ENCODE measurements at regions not wholly inside any gene's neighbourhood (a gene's known extent, or its start where the extent isn't known, plus 50 kb on each side); places are given as distances from the start of the nearest gene placed in this dataset.
"Not testable (repeated sequence)": the region's sequence is repeated elsewhere in the genome, so short reads cannot be mapped to it uniquely, and the experiment has no call there.

GRCh38 chr6:81023709-81024108, 728.8 kb downstream of the TENT5A start:
- H3F3A ChIP-seq (ENCODE audit: insufficient read depth, low read length) = no peaks in the 10 kb centered on the region
- H3K9me3 ChIP-seq (ENCODE audit: low read length) = peaks cover 5% of the 10 kb centered on the region; the same call in 1 of the 2 replicates
- no peaks in the 10 kb centered on the region for H3K79me2 ChIP-seq (ENCODE audit: insufficient read depth, low read length)
- no peaks in the 10 kb centered on the region for H3K9me2 ChIP-seq (ENCODE audit: low read depth, low read length)
- H3K27ac ChIP-seq (ENCODE audit: low read depth, low read length, poor library complexity, severe bottlenecking) = no peak overlapping the region
- H3K4me3 ChIP-seq (ENCODE audit: low read depth, low read length, poor library complexity, severe bottlenecking) = no peak overlapping the region
- no peaks in the 10 kb centered on the region for H3K36me3 ChIP-seq (ENCODE audit: insufficient read depth, low read length)
- TF ChIP-seq CTCF (IDR thresholded peaks at IDR 0.05; ENCODE audit: low read length) (no peak), EZH2 (IDR thresholded peaks at IDR 0.05; ENCODE audit: borderline replicate concordance, low read length) (no peak)
- no peaks in the 10 kb centered on the region for H4K20me1 ChIP-seq (ENCODE audit: insufficient read depth, low read length)
- H3K27me3 ChIP-seq (ENCODE audit: insufficient read depth, low read length) = no peaks in the 10 kb centered on the region
- no peaks in the 10 kb centered on the region for H3K4me1 ChIP-seq (ENCODE audit: insufficient read depth, low read length, severe bottlenecking)
- no peak overlapping the region for H3K4me2 ChIP-seq (ENCODE audit: low read length)
- no peak overlapping the region for H3K9ac ChIP-seq (ENCODE audit: low read length)
- no peak overlapping the region for H2AFZ ChIP-seq (ENCODE audit: low read length)

- Histone ChIP-seq H3K79me2 (ENCODE audit: insufficient read depth, low read length) (no peaks in the 10 kb centered on the region), H3K9me2 (ENCODE audit: low read depth, low read length) (no peaks in the 10 kb centered on the region), H3K4me3 (ENCODE audit: low read depth, low read length, poor library complexity, severe bottlenecking) (no peak overlapping the region), H3K27me3 (ENCODE audit: insufficient read depth, low read length) (no peaks in the 10 kb centered on the region), H2AFZ (ENCODE audit: low read length) (no peak overlapping the region), H3K27ac (ENCODE audit: low read depth, low read length, poor library complexity, severe bottlenecking) (no peak overlapping the region), H3K36me3 (ENCODE audit: insufficient read depth, low read length) (no peaks in the 10 kb centered on the region), H3K9me3 (ENCODE audit: low read length) (peaks cover 5% of the 10 kb centered on the region; the same call in 1 of the 2 replicates), H3K9ac (ENCODE audit: low read length) (no peak overlapping the region), H3F3A (ENCODE audit: insufficient read depth, low read length) (no peaks in the 10 kb centered on the region), H4K20me1 (ENCODE audit: insufficient read depth, low read length) (no peaks in the 10 kb centered on the region), H3K4me2 (ENCODE audit: low read length) (no peak overlapping the region), H3K4me1 (ENCODE audit: insufficient read depth, low read length, severe bottlenecking) (no peaks in the 10 kb centered on the region)
- no peak for TF ChIP-seq CTCF (IDR thresholded peaks at IDR 0.05; ENCODE audit: low read length)
- no peak for TF ChIP-seq EZH2 (IDR thresholded peaks at IDR 0.05; ENCODE audit: borderline replicate concordance, low read length)
Observed at GRCh38 chr6:81023007-81023582, 729.4 kb downstream of the TENT5A start.

- not testable (repeated sequence) for H2AFZ ChIP-seq (ENCODE audit: low read length); H3K36me3 ChIP-seq (ENCODE audit: insufficient read depth, low read length); H3K9me2 ChIP-seq (ENCODE audit: low read depth, low read length); H3F3A ChIP-seq (ENCODE audit: insufficient read depth, low read length); H3K79me2 ChIP-seq (ENCODE audit: insufficient read depth, low read length); H3K4me1 ChIP-seq (ENCODE audit: insufficient read depth, low read length, severe bottlenecking); H3K27ac ChIP-seq (ENCODE audit: low read depth, low read length, poor library complexity, severe bottlenecking); H3K4me3 ChIP-seq (ENCODE audit: low read depth, low read length, poor library complexity, severe bottlenecking); H3K9me3 ChIP-seq (ENCODE audit: low read length); H3K4me2 ChIP-seq (ENCODE audit: low read length); H4K20me1 ChIP-seq (ENCODE audit: insufficient read depth, low read length); H3K9ac ChIP-seq (ENCODE audit: low read length); H3K27me3 ChIP-seq (ENCODE audit: insufficient read depth, low read length)
Observed at GRCh38 chr6:81017586-81017985, 734.9 kb downstream of the TENT5A start.

- Histone ChIP-seq H3K4me3 (ENCODE audit: low read depth, low read length, poor library complexity, severe bottlenecking) (no peak overlapping the region), H3K4me1 (ENCODE audit: insufficient read depth, low read length, severe bottlenecking) (no peaks in the 10 kb centered on the region), H2AFZ (ENCODE audit: low read length) (no peak overlapping the region), H3K9me3 (ENCODE audit: low read length) (no peaks in the 10 kb centered on the region), H3K9ac (ENCODE audit: low read length) (no peak overlapping the region), H4K20me1 (ENCODE audit: insufficient read depth, low read length) (no peaks in the 10 kb centered on the region), H3K36me3 (ENCODE audit: insufficient read depth, low read length) (no peaks in the 10 kb centered on the region), H3K79me2 (ENCODE audit: insufficient read depth, low read length) (no peaks in the 10 kb centered on the region), H3K4me2 (ENCODE audit: low read length) (no peak overlapping the region), H3K27me3 (ENCODE audit: insufficient read depth, low read length) (no peaks in the 10 kb centered on the region), H3F3A (ENCODE audit: insufficient read depth, low read length) (no peaks in the 10 kb centered on the region), H3K9me2 (ENCODE audit: low read depth, low read length) (no peaks in the 10 kb centered on the region), H3K27ac (ENCODE audit: low read depth, low read length, poor library complexity, severe bottlenecking) (no peak overlapping the region)
- TF ChIP-seq CTCF (IDR thresholded peaks at IDR 0.05; ENCODE audit: low read length) = no peak
- no peak for TF ChIP-seq EZH2 (IDR thresholded peaks at IDR 0.05; ENCODE audit: borderline replicate concordance, low read length)
Observed at GRCh38 chr6:81003894-81004293, 748.6 kb downstream of the TENT5A start.

Measured in OCI-LY1 (cell line).